Brain microvascular endothelial cell (primary cell): ENCODE measurements at regions not wholly inside any gene's neighbourhood (a gene's known extent, or its start where the extent isn't known, plus 50 kb on each side); places are given as distances from the start of the nearest gene placed in this dataset.

Experiments
- DNase-seq: peaks from one replicate; pipeline ENCODE4 v3.0.0-alpha.2; 2020
- H3K27ac ChIP-seq: fragments of 250-450 bp; sonication (Bioruptor Pico); 2 replicates; pipeline ENCODE4 v1.5.1; 2020; ENCODE audit warnings: mild to moderate bottlenecking, moderate library complexity
- H3K27me3 ChIP-seq: fragments of 250-450 bp; sonication (Bioruptor Pico); replicated peaks from 2 replicates; pipeline ENCODE4 v1.5.1; 2020; ENCODE audit warnings: mild to moderate bottlenecking
- H3K36me3 ChIP-seq: fragments of 250-450 bp; sonication (Bioruptor Pico); replicated peaks from 2 replicates; pipeline ENCODE4 v1.5.1; 2020; ENCODE audit warnings: mild to moderate bottlenecking
- H3K4me3 ChIP-seq: 2 replicates; pipeline ENCODE4 v1.5.1; 2011; ENCODE audit warnings: low read depth, mild to moderate bottlenecking, control low read depth, low read length, moderate library complexity
- in situ Hi-C: cut with HindIII; loops from 2 replicates; pipeline ENCODE4 v1.10.0; 2017; ENCODE audit warnings: low sequenced_read_pairs, low pct_ligation_motif_present
- TF ChIP-seq, protein P1 (sequence below): IDR thresholded peaks from 2 replicates; pipeline ENCODE4 v1.5.1; 2011; ENCODE audit warnings: low read depth, mild to moderate bottlenecking, moderate library complexity, low read length, control low read depth, inconsistent platforms; ENCODE audit errors: missing control alignments

DNA sequence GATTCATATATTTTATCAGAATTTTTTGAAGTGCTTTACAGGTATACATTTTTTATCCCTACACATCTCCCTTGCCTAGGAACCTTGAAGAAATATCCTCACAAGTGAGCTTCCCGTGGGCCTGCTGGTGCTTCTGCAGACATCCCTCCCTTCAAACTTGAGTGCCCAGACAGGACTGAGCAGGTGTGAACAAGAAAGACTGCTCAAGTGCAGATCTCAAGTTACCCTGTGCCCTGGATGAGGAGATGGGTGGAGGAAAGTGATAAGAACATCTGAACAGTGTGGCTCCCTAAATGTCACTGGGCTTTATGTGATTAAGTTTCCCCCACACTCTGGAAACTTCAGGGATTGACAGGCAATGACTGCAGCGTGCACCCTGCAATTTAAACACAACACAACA, 209.8 kb downstream of the TLE1 start:
- H3K27me3 ChIP-seq: no peaks in the 10 kb centered on the region
- TF ChIP-seq, protein P1, sequence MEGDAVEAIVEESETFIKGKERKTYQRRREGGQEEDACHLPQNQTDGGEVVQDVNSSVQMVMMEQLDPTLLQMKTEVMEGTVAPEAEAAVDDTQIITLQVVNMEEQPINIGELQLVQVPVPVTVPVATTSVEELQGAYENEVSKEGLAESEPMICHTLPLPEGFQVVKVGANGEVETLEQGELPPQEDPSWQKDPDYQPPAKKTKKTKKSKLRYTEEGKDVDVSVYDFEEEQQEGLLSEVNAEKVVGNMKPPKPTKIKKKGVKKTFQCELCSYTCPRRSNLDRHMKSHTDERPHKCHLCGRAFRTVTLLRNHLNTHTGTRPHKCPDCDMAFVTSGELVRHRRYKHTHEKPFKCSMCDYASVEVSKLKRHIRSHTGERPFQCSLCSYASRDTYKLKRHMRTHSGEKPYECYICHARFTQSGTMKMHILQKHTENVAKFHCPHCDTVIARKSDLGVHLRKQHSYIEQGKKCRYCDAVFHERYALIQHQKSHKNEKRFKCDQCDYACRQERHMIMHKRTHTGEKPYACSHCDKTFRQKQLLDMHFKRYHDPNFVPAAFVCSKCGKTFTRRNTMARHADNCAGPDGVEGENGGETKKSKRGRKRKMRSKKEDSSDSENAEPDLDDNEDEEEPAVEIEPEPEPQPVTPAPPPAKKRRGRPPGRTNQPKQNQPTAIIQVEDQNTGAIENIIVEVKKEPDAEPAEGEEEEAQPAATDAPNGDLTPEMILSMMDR: no peak
- in situ Hi-C loops: no loop called here
- H3K36me3 ChIP-seq: no peaks in the 10 kb centered on the region
- no peak overlapping the region for H3K27ac ChIP-seq
- H3K4me3 ChIP-seq: no peak overlapping the region
- no peak for DNase-seq

DNA sequence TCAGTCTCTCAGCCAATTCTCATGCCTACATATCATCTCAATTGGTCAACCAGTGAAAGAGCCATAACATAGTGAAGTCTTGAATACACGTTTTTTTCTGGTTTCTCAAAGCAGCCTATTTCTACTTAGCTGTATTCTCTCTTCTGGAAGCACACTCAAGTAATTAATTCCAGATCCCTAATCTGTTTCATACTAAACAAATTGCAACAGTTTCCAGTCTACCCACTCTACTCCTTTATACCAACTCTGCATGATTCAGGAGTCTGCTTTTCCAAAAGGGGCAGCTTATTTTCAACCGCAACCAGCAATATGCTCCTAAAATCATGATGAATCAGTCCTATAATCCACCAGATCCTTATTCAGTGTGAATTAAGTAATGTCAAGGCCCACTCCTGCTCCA, 211.7 kb downstream of the TLE1 start:
- in situ Hi-C loops: no loop called here
- Histone ChIP-seq H3K27me3 (no peaks in the 10 kb centered on the region), H3K4me3 (no peak overlapping the region), H3K36me3 (no peaks in the 10 kb centered on the region), H3K27ac (no peak overlapping the region)
- no peak for DNase-seq
- TF ChIP-seq, protein P1: no peak

DNA sequence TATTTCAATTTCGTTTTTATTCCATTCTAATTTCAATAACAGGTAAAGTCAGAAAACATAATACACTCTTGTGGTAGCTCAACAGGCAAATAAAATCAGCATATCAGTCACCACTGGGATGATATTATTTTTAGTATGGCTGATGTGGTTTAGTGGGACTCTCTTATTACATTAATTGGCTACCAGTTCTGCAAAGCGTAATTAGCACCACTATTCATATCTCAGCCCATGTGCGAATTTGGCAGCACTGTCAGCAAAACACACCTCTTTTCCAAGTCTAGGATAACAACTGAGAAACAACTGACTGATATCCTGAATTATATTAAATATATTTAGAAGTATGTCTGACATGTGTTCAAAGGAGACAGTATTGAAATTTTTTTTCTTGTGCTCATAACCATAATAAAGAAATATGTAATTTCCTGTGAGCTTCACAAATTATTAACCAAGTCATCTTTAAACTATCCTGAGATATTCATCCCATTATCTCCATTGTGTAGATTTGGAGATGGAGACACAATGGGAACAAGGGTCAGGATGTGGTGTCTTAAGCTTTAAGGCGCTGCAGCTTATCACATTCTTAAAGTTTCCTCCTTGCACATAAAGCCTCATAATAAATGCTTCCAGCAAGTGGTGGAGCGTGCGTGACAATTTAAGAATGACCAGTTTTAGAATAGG, 212.4 kb downstream of the TLE1 start:
- DNase-seq: no peak
- H3K36me3 ChIP-seq: no peaks in the 10 kb centered on the region
- H3K27me3 ChIP-seq: no peaks in the 10 kb centered on the region
- in situ Hi-C loops: no loop called here
- TF ChIP-seq, protein P1: no peak
- no peak overlapping the region for H3K27ac ChIP-seq
- no peak overlapping the region for H3K4me3 ChIP-seq

DNA sequence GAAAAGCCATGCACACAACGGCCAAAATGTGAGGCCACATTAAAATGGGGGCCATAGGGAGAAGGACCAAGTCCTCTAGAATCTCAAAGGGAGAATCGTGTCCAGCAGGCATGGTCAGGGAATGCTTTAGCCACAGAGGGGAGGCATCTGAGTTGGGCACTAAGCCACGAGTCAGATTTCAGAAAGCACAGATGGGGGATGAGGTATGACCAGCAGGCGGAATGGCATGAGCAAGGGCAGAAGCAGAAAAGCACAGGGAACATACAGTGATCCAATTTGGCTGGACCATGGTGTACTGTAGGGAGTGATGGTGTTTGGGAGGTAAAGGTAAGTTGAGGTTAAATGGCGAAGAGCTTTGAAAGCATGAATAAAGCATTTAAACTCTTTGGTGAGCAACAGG, 214.6 kb downstream of the TLE1 start:
- Histone ChIP-seq H3K4me3 (no peak overlapping the region), H3K36me3 (no peaks in the 10 kb centered on the region), H3K27ac (no peak overlapping the region), H3K27me3 (no peaks in the 10 kb centered on the region)
- in situ Hi-C loops: no loop called here
- TF ChIP-seq, protein P1: no peak
- DNase-seq: no peak

DNA sequence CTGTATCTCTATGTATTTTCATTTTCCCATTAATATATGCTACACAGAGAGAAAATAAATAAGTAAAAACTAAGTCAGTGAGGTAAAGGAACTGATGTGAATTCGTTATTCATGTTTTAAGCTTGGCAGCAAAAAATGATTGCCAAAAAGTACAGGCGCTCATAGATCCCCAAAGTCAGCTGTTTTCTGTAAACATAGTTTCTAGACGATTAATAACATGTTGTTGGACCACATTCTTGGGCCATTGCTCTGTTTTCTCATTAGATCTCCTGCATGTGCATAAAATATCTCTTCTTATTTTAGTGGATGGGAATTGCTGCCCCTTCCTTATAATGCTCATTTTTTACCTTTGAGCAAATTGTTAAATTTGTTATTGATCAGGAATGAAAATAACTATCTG, 215.2 kb downstream of the TLE1 start:
- in situ Hi-C loops: no loop called here
- Histone ChIP-seq H3K4me3 (no peak overlapping the region), H3K36me3 (no peaks in the 10 kb centered on the region), H3K27me3 (no peaks in the 10 kb centered on the region), H3K27ac (no peak overlapping the region)
- DNase-seq: no peak
- TF ChIP-seq, protein P1: no peak

DNA sequence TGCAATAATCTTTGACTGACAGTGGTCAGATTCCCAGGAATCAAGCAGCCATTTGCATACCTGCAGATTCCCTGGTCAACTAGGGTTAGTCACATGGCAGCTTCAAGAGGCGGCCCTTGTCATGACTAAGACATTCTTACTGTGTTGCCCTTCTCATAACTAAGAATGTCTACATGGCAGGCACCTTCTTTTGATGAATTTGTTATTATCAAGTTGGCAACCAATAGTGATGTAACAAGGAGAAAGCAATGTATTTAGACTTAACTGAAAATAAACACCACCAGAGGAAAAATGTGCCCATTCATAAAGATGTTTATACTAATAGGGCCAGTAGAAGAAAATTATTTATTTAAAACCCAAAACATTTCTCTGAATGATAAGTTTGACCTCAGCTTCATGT, 215.6 kb downstream of the TLE1 start:
- Histone ChIP-seq H3K27ac (no peak overlapping the region), H3K27me3 (no peaks in the 10 kb centered on the region), H3K36me3 (no peaks in the 10 kb centered on the region), H3K4me3 (no peak overlapping the region)
- TF ChIP-seq, protein P1: no peak
- in situ Hi-C loops: no loop called here
- DNase-seq: no peak
